ENCODE measurements at regions not wholly inside any gene's neighbourhood (a gene's known extent, or its start where the extent isn't known, plus 50 kb on each side); places are given as distances from the start of the nearest gene placed in this dataset.

DNA sequence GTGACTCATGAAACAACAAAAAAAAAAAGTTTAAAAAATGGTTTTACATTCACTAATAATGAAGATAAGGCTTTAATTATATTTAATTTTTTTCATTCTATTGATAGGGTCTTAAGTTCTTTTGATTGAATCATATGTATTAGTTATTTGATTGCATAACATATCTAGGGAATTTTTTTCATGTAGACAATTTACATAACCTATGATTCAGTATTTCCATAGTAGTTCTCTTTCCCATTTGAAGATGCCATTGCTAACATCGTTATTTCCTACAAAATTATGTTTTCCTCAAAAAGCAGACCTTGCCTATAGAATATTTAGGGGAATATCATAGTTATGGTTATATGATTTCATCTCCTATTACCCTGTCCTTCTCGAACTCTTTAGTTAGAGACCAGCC lies 463.4 kb downstream of the TFAP2B start (continued):
- TF ChIP-seq, protein P1, sequence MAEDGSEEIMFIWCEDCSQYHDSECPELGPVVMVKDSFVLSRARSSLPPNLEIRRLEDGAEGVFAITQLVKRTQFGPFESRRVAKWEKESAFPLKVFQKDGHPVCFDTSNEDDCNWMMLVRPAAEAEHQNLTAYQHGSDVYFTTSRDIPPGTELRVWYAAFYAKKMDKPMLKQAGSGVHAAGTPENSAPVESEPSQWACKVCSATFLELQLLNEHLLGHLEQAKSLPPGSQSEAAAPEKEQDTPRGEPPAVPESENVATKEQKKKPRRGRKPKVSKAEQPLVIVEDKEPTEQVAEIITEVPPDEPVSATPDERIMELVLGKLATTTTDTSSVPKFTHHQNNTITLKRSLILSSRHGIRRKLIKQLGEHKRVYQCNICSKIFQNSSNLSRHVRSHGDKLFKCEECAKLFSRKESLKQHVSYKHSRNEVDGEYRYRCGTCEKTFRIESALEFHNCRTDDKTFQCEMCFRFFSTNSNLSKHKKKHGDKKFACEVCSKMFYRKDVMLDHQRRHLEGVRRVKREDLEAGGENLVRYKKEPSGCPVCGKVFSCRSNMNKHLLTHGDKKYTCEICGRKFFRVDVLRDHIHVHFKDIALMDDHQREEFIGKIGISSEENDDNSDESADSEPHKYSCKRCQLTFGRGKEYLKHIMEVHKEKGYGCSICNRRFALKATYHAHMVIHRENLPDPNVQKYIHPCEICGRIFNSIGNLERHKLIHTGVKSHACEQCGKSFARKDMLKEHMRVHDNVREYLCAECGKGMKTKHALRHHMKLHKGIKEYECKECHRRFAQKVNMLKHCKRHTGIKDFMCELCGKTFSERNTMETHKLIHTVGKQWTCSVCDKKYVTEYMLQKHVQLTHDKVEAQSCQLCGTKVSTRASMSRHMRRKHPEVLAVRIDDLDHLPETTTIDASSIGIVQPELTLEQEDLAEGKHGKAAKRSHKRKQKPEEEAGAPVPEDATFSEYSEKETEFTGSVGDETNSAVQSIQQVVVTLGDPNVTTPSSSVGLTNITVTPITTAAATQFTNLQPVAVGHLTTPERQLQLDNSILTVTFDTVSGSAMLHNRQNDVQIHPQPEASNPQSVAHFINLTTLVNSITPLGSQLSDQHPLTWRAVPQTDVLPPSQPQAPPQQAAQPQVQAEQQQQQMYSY (CRISPR knock-in tag; IDR thresholded peaks at IDR 0.05): no peak
- TF ChIP-seq RELA (IDR thresholded peaks at IDR 0.05; ENCODE audit: borderline replicate concordance, partially characterized antibody): no peak
- no peak for TF ChIP-seq TCF3 (IDR thresholded peaks at IDR 0.05; ENCODE audit: borderline replicate concordance, insufficient read depth, low read depth, low read length)
- no peak for TF ChIP-seq WRNIP1 (IDR thresholded peaks at IDR 0.05; ENCODE audit: borderline replicate concordance, low read depth, low read length)
- TF ChIP-seq RFX5 (IDR thresholded peaks at IDR 0.05; ENCODE audit: low read depth, low read length): no peak
- no peak for TF ChIP-seq CBX5 (IDR thresholded peaks at IDR 0.05; ENCODE audit: low read depth)
- no peak for TF ChIP-seq GABPA (IDR thresholded peaks at IDR 0.05; ENCODE audit: low read depth)

DNA sequence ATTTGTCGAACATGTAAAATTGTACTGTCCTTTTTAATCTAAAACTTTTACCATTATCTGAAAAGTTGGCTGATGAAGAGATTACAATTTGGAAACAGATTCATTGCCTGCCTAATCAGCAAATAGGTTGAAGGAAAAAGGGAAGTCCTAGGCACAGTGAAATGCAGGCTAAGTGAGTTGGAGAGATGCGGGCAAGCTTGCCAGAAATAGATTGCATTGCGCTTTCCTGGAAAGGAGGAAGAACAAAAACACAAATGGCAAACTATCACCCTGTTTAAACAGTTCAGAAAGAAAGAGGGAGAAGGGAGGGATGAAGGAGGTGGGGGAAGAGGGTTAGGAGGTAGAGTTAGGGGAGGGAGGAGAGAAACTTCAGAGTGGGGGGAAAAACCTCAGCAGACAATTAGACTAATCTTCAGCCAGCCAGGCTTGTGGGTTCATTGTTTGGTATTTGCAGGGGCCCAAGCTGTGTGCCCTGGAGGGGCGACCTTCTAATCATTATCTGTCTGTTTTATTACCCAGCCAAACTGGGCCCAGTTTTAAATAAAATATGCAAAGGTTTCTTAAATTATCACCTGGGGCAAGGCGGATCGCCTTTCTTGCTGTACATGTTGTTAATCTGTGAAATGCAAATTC lies 465.2 kb downstream of the TFAP2B start:
- Histone ChIP-seq H3K9me3 (replicated peaks; ENCODE audit: control insufficient read depth, insufficient read depth, low read length) (no peaks in the 10 kb centered on the region), H3K9ac (ENCODE audit: control insufficient read depth, insufficient read depth, low read length) (no peak overlapping the region), H3K4me1 (ENCODE audit: control insufficient read depth, insufficient read depth, low read length) (no peaks in the 10 kb centered on the region), H4K20me1 (ENCODE audit: control insufficient read depth, insufficient read depth) (no peaks in the 10 kb centered on the region), H3K4me3 (no peak overlapping the region), H3K4me2 (ENCODE audit: control insufficient read depth, insufficient read depth) (no peak overlapping the region), H2AFZ (ENCODE audit: control insufficient read depth, low read depth, low read length) (no peak overlapping the region), H3K27me3 (replicated peaks in 1 of 2; ENCODE audit: control insufficient read depth in 2 of 2, insufficient read depth in 2 of 2, low read length in 1 of 2) (no peaks in the 10 kb centered on the region; a peak in 1 of 4 replicates), H3K27ac (ENCODE audit: control insufficient read depth, insufficient read depth) (no peak overlapping the region), H3K79me2 (ENCODE audit: control insufficient read depth, insufficient read depth, low read length) (no peaks in the 10 kb centered on the region), H3K36me3 (ENCODE audit: control insufficient read depth in 2 of 2, insufficient read depth in 2 of 2, low read length in 1 of 2) (no peaks in the 10 kb centered on the region)
- in situ Hi-C loops (cut with MboI) (no loop called here), intact Hi-C loops (cut with micrococcal nuclease; ENCODE audit: unreplicated experiment) (no loop called here)
- CTCF ChIA-PET: interaction anchor here (0.6 kb wide), 1 partner anchor 299 kb away, joined by 3 read pairs; no protein-coding TSS in a partner anchor
- 20% methylated on average over 6 of the region's 6 CpGs for WGBS (ENCODE audit: insufficient coverage, insufficient replicate concordance, low lambda C conversion rate, missing lambda C conversion rate)
- POLR2A ChIA-PET: no interaction called here
- RAD21 ChIA-PET (ENCODE audit: unreplicated experiment): no interaction called here
- SMC1A ChIA-PET (ENCODE audit: uncharacterized antibody, unreplicated experiment): no interaction called here
- ATAC-seq (no peak), DNase-seq (ENCODE audit: low read depth, low spot score) (no peak), FAIRE-seq (no peak)
- no TSS peak for BruUV-seq (replicated peaks)
- TF ChIP-seq ESRRA (IDR thresholded peaks at IDR 0.05; ENCODE audit: low read length) (no peak), ZNF24 (IDR thresholded peaks at IDR 0.05) (no peak), ZZZ3 (IDR thresholded peaks at IDR 0.05; ENCODE audit: control insufficient read depth, insufficient read length, low read depth) (no peak), POLR2AphosphoS2 (IDR thresholded peaks at IDR 0.05; ENCODE audit: low read depth, low read length) (no peak), HDGF (IDR thresholded peaks at IDR 0.05) (no peak), SREBF2 (IDR thresholded peaks at IDR 0.05; ENCODE audit: low read length) (no peak), KLF5 (IDR thresholded peaks at IDR 0.05; ENCODE audit: partially characterized antibody) (no peak), EZH2 (IDR thresholded peaks at IDR 0.05; ENCODE audit: borderline replicate concordance, control insufficient read depth, low read depth, low read length) (no peak), NFYB (IDR thresholded peaks at IDR 0.05; ENCODE audit: insufficient read depth, low read depth, low read length) (no peak)
- TF ChIP-seq, protein P2, sequence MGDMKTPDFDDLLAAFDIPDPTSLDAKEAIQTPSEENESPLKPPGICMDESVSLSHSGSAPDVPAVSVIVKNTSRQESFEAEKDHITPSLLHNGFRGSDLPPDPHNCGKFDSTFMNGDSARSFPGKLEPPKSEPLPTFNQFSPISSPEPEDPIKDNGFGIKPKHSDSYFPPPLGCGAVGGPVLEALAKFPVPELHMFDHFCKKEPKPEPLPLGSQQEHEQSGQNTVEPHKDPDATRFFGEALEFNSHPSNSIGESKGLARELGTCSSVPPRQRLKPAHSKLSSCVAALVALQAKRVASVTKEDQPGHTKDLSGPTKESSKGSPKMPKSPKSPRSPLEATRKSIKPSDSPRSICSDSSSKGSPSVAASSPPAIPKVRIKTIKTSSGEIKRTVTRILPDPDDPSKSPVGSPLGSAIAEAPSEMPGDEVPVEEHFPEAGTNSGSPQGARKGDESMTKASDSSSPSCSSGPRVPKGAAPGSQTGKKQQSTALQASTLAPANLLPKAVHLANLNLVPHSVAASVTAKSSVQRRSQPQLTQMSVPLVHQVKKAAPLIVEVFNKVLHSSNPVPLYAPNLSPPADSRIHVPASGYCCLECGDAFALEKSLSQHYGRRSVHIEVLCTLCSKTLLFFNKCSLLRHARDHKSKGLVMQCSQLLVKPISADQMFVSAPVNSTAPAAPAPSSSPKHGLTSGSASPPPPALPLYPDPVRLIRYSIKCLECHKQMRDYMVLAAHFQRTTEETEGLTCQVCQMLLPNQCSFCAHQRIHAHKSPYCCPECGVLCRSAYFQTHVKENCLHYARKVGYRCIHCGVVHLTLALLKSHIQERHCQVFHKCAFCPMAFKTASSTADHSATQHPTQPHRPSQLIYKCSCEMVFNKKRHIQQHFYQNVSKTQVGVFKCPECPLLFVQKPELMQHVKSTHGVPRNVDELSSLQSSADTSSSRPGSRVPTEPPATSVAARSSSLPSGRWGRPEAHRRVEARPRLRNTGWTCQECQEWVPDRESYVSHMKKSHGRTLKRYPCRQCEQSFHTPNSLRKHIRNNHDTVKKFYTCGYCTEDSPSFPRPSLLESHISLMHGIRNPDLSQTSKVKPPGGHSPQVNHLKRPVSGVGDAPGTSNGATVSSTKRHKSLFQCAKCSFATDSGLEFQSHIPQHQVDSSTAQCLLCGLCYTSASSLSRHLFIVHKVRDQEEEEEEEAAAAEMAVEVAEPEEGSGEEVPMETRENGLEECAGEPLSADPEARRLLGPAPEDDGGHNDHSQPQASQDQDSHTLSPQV (IDR thresholded peaks at IDR 0.05): no peak

Measured in GM12878 (cell line).